ENCODE measurements at regions not wholly inside any gene's neighbourhood (a gene's known extent, or its start where the extent isn't known, plus 50 kb on each side); places are given as distances from the start of the nearest gene placed in this dataset.

- 29 to 43% methylated on average over 17 of the region's 17 CpGs for WGBS, 2 donors
- no peaks in the 10 kb centered on the region for H3K27me3 ChIP-seq
- TF ChIP-seq CTCF (IDR thresholded peaks at IDR 0.05) (no peak), POLR2A (IDR thresholded peaks at IDR 0.05) (peak in 1 of 3 donors; percentile 13)
- H3K36me3 ChIP-seq (replicated peaks in 1 of 2; ENCODE audit: insufficient read depth in 1 of 2, low read depth in 2 of 2): no peaks in the 10 kb centered on the region
- peaks cover 100% of the 10 kb centered on the region for H3K4me1 ChIP-seq
- peak; percentile 63 to 84 (median 70) for DNase-seq
- H3K9me3 ChIP-seq: no peaks in the 10 kb centered on the region
- ATAC-seq: peak; percentile 65
- intact Hi-C loops (cut with DNase I): no loop called here
- H3K4me3 ChIP-seq: no peak overlapping the region
- H3K27ac ChIP-seq: peak overlapping the region; percentile 64 to 82 (median 76)
Observed at GRCh38 chr9:127561491-127562278, 50.4 kb upstream of the STXBP1 start.

Measured in body of pancreas (tissue), 4 donors.